DMS 273 treated with DMSO at 0.1 percent for 48 hours (cell line): ENCODE measurements at regions not wholly inside any gene's neighbourhood (a gene's known extent, or its start where the extent isn't known, plus 50 kb on each side); places are given as distances from the start of the nearest gene placed in this dataset.

Source experiments
- DNase-seq: peaks from one replicate; lab custom pipeline; 2025; lab: John Stamatoyannopoulos, UW

GRCh38 chr11:121938076-121938475 is 177.9 kb downstream of the BLID start:
- DNase-seq = no peak

- no peak for DNase-seq
Observed at GRCh38 chr11:121936781-121937447, 179.1 kb downstream of the BLID start.

- no peak for DNase-seq
Observed at GRCh38 chr11:121936370-121936769, 179.6 kb downstream of the BLID start.

- DNase-seq = no peak
Observed at GRCh38 chr11:121933694-121934093, 182.3 kb downstream of the BLID start.

GRCh38 chr11:121933294-121933693 is 182.7 kb downstream of the BLID start:
- no peak for DNase-seq

GRCh38 chr11:121932646-121933185 is 183.3 kb downstream of the BLID start:
- no peak for DNase-seq

GRCh38 chr11:121931748-121932352 is 184.2 kb downstream of the BLID start:
- DNase-seq = no peak

- DNase-seq = no peak
Observed at GRCh38 chr11:121931121-121931520, 184.9 kb downstream of the BLID start.

GRCh38 chr11:121930004-121930965 is 185.7 kb downstream of the BLID start:
- no peak for DNase-seq

- DNase-seq = no peak
Observed at GRCh38 chr11:121929581-121929980, 186.4 kb downstream of the BLID start.

GRCh38 chr11:121928597-121929580 is 187.1 kb downstream of the BLID start:
- no peak for DNase-seq

- no peak for DNase-seq
Observed at GRCh38 chr11:121927789-121928188, 188.2 kb downstream of the BLID start.

GRCh38 chr11:121927097-121927785 is 188.8 kb downstream of the BLID start:
- no peak for DNase-seq

GRCh38 chr11:121924191-121924590 is 191.8 kb downstream of the BLID start:
- DNase-seq = no peak

GRCh38 chr11:121917482-121917881 is 198.5 kb downstream of the BLID start:
- DNase-seq = no peak

- no peak for DNase-seq
Observed at GRCh38 chr11:121914508-121915059, 201.4 kb downstream of the BLID start.

- no peak for DNase-seq
Observed at GRCh38 chr11:121909596-121909995, 206.4 kb downstream of the BLID start.

- DNase-seq = no peak
Observed at GRCh38 chr11:121907379-121907778, 208.6 kb downstream of the BLID start.

GRCh38 chr11:121904148-121904547 is 211.9 kb downstream of the BLID start:
- no peak for DNase-seq

GRCh38 chr11:121901886-121902285 is 214.1 kb downstream of the BLID start:
- DNase-seq = no peak
